H1 (cell line): ENCODE measurements at regions not wholly inside any gene's neighbourhood (a gene's known extent, or its start where the extent isn't known, plus 50 kb on each side); places are given as distances from the start of the nearest gene placed in this dataset.

Source experiments
- TF ChIP-seq, protein P1 (sequence below): IDR thresholded peaks from 2 replicates; pipeline ENCODE4 v1.6.1; 2012; ENCODE audit warnings: low read length, inconsistent platforms

DNA sequence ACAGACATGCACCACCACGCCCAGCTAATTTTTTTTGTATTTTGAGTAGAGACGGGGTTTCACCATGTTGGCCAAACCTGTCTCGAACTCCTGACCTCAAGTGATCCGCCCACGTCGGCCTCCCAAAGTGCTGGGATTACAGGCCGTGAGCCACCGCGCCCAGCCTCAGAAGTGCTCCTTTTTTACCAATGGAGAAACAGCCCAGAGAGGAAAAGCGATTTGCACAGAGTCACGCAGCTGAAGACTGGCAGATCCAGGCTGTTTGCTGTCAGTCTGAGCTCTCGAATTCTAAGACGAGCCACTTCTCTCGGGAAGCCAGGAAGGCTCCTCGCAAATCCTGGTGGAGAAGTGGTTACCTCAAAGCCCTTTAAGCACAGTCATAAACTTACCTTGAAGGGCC, 57.4 kb upstream of the SDK1 start (continued):
- TF ChIP-seq, protein P1, sequence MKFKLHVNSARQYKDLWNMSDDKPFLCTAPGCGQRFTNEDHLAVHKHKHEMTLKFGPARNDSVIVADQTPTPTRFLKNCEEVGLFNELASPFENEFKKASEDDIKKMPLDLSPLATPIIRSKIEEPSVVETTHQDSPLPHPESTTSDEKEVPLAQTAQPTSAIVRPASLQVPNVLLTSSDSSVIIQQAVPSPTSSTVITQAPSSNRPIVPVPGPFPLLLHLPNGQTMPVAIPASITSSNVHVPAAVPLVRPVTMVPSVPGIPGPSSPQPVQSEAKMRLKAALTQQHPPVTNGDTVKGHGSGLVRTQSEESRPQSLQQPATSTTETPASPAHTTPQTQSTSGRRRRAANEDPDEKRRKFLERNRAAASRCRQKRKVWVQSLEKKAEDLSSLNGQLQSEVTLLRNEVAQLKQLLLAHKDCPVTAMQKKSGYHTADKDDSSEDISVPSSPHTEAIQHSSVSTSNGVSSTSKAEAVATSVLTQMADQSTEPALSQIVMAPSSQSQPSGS = no peak
